Vagina (tissue), 2 donors: ENCODE measurements at regions not wholly inside any gene's neighbourhood (a gene's known extent, or its start where the extent isn't known, plus 50 kb on each side); places are given as distances from the start of the nearest gene placed in this dataset.
"Not testable (repeated sequence)": the region's sequence is repeated elsewhere in the genome, so short reads cannot be mapped to it uniquely, and the experiment has no call there.

ENCODE experiments used
- DNase-seq, 2 donors: peaks; one replicate each; pipeline ENCODE4 v3.0.0-alpha.2; 2017; ENCODE audit errors: extremely low spot score in 2 of 2
- H3K27ac ChIP-seq: fragments of 200-600 bp; sonication (generic); one replicate; pipeline ENCODE4 v1.5.1; 2019
- H3K27me3 ChIP-seq: fragments of 200-600 bp; sonication (generic); one replicate; pipeline ENCODE4 v1.5.1; 2019
- H3K36me3 ChIP-seq, 2 donors: fragments of 200-600 bp; sonication (generic); one replicate each; pipeline ENCODE4 v1.5.1; 2017 to 2019
- H3K4me1 ChIP-seq: fragments of 200-600 bp; sonication (generic); one replicate; pipeline ENCODE4 v1.5.1; 2019
- H3K4me3 ChIP-seq, 2 donors: fragments of 200-600 bp; sonication (generic); 1 replicate in 1 of 2; 2 replicates in 1 of 2; pipeline ENCODE4 v1.5.1; 2016 to 2019
- H3K9me3 ChIP-seq: fragments of 200-600 bp; sonication (generic); one replicate; pipeline ENCODE4 v1.5.1; 2019
- CTCF ChIP-seq, 3 experiments: fragments of 450-650 bp in 2 of 3; fragments of 200-600 bp in 1 of 3; sonication (generic) in 1 of 3; IDR thresholded peaks; one replicate each; pipeline ENCODE4 v1.5.1; 2017 to 2019; ENCODE audit warnings: antibody characterized with exemption in 3 of 3, mild to moderate bottlenecking in 2 of 3, moderate library complexity in 2 of 3
- POLR2A ChIP-seq, 2 donors: fragments of 450-650 bp; IDR thresholded peaks; one replicate each; pipeline ENCODE4 v1.6.1; 2017; ENCODE audit warnings: antibody characterized with exemption in 2 of 2, mild to moderate bottlenecking in 2 of 2, moderate library complexity in 2 of 2
- POLR2AphosphoS5 ChIP-seq, 2 donors: sonication (generic); formaldehyde crosslinking; IDR thresholded peaks; one replicate each; pipeline ENCODE4 v1.9.0; 2017; ENCODE audit warnings: antibody characterized with exemption in 2 of 2, mild to moderate bottlenecking in 2 of 2, low read depth in 1 of 2; ENCODE audit not compliant: insufficient read depth in 1 of 2
- intact Hi-C: fragments of 100-400 bp; cut with DNase I; formaldehyde crosslinking; loops from one replicate; pipeline ENCODE4 v1.15.1; 2023

GRCh38 chr22:48485149-48486133 is 1342.2 kb downstream of the BRD1 start:
- no peak for DNase-seq
- no peaks in the 10 kb centered on the region for H3K27me3 ChIP-seq
- H3K4me3 ChIP-seq, result no peak overlapping the region

GRCh38 chr22:48483764-48484528 is 1343.7 kb downstream of the BRD1 start:
- Histone ChIP-seq H3K27me3 (no peaks in the 10 kb centered on the region), H3K9me3 (no peaks in the 10 kb centered on the region), H3K27ac (no peak overlapping the region), H3K4me3 (no peak overlapping the region), H3K4me1 (no peaks in the 10 kb centered on the region), H3K36me3 (no peaks in the 10 kb centered on the region)
- DNase-seq, result no peak
- intact Hi-C loops, result no loop called here
- TF ChIP-seq CTCF (IDR thresholded peaks at IDR 0.05) (no peak), POLR2A (IDR thresholded peaks at IDR 0.05) (no peak), POLR2AphosphoS5 (IDR thresholded peaks at IDR 0.05; ENCODE audit: insufficient read depth in 1 of 2, low read depth in 1 of 2) (no peak)

More at GRCh38 chr22:48485149-48486133, 1342.2 kb downstream of the BRD1 start:
- Histone ChIP-seq H3K27ac (no peak overlapping the region), H3K36me3 (no peaks in the 10 kb centered on the region), H3K4me1 (peaks cover 3% of the 10 kb centered on the region), H3K9me3 (no peaks in the 10 kb centered on the region)
- intact Hi-C loops, result no loop called here
- TF ChIP-seq CTCF (IDR thresholded peaks at IDR 0.05) (no peak), POLR2A (IDR thresholded peaks at IDR 0.05) (no peak), POLR2AphosphoS5 (IDR thresholded peaks at IDR 0.05; ENCODE audit: insufficient read depth in 1 of 2, low read depth in 1 of 2) (no peak)

DNA sequence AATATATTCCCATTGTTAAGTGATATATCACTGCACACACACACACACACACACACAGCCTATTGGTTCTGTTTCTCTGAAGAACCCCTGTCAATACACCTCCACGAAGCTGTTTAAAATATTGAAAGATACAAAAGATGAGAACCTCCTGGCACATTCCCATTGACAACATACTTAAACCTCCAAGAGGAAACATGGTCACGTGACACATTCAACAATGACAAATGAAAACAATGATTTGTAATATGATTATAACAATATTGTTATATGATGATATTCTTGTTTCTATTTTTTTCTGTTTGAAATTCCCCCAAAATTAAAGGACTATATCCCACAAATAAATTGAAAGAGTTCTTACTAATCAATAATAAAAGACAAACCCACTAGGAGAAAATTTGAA is 1344.9 kb downstream of the BRD1 start:
- TF ChIP-seq POLR2AphosphoS5 (IDR thresholded peaks at IDR 0.05; ENCODE audit: insufficient read depth in 1 of 2, low read depth in 1 of 2) (no peak), CTCF (IDR thresholded peaks at IDR 0.05) (no peak), POLR2A (IDR thresholded peaks at IDR 0.05) (no peak)
- intact Hi-C loops, result no loop called here
- DNase-seq, result no peak
- H3K27ac ChIP-seq, result no peak overlapping the region
- no peaks in the 10 kb centered on the region for H3K36me3 ChIP-seq
- no peaks in the 10 kb centered on the region for H3K27me3 ChIP-seq
- H3K4me3 ChIP-seq, result no peak overlapping the region
- H3K9me3 ChIP-seq, result no peaks in the 10 kb centered on the region
- no peaks in the 10 kb centered on the region for H3K4me1 ChIP-seq

DNA sequence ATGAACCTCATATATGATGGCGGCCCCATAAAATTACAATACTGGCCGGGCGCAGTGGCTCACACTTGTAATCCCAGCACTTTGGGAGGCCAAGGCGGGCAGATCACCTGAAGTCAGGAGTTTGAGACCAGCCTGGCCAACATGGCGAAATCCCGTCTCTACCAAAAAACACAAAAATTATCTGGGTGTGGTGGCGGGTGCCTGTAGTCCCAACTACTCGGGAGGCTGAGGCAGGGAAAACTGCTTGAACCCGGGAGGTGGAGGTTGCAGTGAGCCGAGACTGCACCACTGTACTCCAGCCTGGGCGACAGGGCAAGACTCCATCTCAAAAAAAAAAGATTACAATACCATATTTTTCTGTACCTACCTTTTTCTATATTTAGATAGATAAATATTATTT is 1345.5 kb downstream of the BRD1 start:
- H3K27me3 ChIP-seq, H3K9me3 ChIP-seq, H3K4me1 ChIP-seq, H3K27ac ChIP-seq, intact Hi-C loops, DNase-seq, H3K4me3 ChIP-seq, H3K36me3 ChIP-seq: not testable (repeated sequence)

DNA sequence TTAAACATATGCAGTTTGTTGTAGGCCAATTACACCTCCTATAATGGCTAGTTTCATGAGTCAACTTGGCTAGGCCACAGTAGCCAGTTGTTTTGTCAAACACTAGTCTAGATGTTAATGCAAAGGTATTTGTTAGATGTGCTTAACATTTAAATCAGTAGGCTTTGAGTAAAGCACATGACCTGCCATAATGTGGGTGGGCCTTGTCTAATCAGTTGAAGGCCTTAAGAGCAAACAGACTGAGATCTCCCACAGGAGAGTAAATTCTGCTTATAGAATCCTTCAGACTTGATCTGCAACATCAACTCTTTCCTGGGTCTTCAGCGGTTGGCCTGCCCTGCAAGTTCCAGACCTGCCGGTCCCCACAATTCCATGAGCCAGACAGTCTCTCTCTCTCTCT is 1345.9 kb downstream of the BRD1 start:
- TF ChIP-seq POLR2A (IDR thresholded peaks at IDR 0.05), result no peak
- no peak for TF ChIP-seq CTCF (IDR thresholded peaks at IDR 0.05)
- TF ChIP-seq POLR2AphosphoS5 (IDR thresholded peaks at IDR 0.05; ENCODE audit: insufficient read depth in 1 of 2, low read depth in 1 of 2), result no peak
- Histone ChIP-seq H3K4me3 (no peak overlapping the region), H3K36me3 (no peaks in the 10 kb centered on the region), H3K27ac (no peak overlapping the region), H3K4me1 (no peaks in the 10 kb centered on the region), H3K27me3 (no peaks in the 10 kb centered on the region), H3K9me3 (no peaks in the 10 kb centered on the region)
- intact Hi-C loops, result no loop called here
- DNase-seq, result no peak
